GM12872 (cell line): ENCODE measurements at regions not wholly inside any gene's neighbourhood (a gene's known extent, or its start where the extent isn't known, plus 50 kb on each side); places are given as distances from the start of the nearest gene placed in this dataset.

Experiments
- TF ChIP-seq, protein P1 (sequence below): IDR thresholded peaks from 3 replicates; pipeline ENCODE4 v1.5.1; 2011; ENCODE audit warnings: low read depth, mild to moderate bottlenecking, low read length, moderate library complexity; ENCODE audit not compliant: insufficient read depth

GRCh38 chr1:69433073-69433472 is 134.6 kb upstream of the LRRC7 start:
- TF ChIP-seq, protein P1, sequence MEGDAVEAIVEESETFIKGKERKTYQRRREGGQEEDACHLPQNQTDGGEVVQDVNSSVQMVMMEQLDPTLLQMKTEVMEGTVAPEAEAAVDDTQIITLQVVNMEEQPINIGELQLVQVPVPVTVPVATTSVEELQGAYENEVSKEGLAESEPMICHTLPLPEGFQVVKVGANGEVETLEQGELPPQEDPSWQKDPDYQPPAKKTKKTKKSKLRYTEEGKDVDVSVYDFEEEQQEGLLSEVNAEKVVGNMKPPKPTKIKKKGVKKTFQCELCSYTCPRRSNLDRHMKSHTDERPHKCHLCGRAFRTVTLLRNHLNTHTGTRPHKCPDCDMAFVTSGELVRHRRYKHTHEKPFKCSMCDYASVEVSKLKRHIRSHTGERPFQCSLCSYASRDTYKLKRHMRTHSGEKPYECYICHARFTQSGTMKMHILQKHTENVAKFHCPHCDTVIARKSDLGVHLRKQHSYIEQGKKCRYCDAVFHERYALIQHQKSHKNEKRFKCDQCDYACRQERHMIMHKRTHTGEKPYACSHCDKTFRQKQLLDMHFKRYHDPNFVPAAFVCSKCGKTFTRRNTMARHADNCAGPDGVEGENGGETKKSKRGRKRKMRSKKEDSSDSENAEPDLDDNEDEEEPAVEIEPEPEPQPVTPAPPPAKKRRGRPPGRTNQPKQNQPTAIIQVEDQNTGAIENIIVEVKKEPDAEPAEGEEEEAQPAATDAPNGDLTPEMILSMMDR, result no peak

DNA sequence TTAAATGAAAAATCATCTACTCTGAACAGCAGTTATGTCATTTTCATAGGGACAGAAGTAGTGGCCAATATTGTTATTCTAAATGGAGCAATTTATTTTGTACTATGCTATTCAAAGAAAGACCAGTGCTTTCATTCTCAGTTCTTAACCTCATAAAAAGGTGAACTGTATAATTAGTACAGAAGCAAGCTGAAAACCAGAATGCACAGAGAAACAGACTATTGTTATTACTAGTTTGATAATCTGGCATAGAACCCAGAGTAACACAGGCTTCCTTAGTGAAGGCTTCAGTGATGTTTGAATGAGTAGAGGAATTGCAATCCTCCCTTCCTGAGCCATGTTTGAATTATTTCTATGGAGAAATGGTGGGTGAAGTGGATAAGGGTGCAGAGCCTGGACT is 131.6 kb upstream of the LRRC7 start:
- TF ChIP-seq, protein P1, result no peak

GRCh38 chr1:69438056-69438795 is 129.5 kb upstream of the LRRC7 start:
- TF ChIP-seq, protein P1, result no peak

DNA sequence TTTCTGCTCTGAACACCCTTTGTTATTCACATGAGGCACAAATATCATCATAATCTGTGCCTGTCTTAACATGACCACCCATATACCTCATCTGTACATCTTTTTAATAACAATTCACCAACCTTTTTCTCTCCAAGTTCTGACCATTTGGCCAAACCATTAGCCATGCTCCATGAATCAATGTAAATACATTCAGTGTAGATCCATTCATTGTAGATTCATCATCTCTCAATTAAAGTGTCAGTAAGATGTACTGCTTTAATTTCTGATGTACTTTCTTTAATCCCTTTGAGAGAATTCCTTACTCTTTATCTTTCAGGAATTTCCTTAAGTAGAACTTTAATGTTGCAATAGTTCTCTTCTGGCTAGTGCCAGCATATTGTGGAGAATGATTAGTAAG is 126.2 kb upstream of the LRRC7 start:
- TF ChIP-seq, protein P1, result no peak

- TF ChIP-seq, protein P1, result no peak
These were observed 116.5 kb upstream of the LRRC7 start for GRCh38 chr1:69451196-69451595.

DNA sequence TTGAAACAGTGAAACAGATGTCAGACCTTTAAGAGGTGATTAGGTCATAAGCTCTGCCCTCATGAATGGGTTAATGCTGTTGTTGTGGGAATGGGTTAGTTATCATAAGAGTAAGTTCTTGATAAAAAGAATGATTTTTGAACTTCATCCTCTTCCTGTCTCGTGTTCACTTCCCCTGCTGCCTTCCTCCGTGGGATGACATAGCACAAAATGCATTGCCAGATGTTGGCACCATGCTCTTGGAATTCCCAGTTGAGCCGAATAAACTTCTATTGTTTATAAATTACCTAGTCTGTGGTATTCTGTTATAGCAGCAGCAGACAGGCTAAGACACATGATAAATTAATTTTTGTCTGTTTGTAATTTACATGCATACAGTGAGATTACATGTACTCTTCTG is 112.0 kb upstream of the LRRC7 start:
- TF ChIP-seq, protein P1, result no peak

DNA sequence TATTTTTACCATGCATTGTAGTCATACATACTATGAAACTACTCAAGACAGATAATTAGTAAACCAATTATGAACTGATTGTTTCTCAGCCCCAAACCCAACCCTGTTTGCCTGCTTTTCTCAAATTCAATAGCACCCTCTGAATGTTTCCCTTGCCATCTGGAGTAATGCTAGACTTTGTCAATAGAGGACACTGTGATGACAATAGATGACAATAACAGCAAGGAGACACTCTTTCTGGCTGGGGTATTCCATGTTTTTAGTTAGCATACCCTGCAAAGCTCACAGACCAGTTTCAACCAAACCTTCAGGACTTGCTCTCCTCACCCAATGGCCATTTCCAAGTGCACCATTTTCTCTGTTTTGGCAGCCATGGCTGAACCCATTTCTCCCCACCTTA is 108.5 kb upstream of the LRRC7 start:
- TF ChIP-seq, protein P1, result no peak
